ENCODE measurements at regions not wholly inside any gene's neighbourhood (a gene's known extent, or its start where the extent isn't known, plus 50 kb on each side); places are given as distances from the start of the nearest gene placed in this dataset.
A peak's percentile ranks its signal among the peaks of the same experiment; 100 is the strongest.

- no peak for TF ChIP-seq JUN (CRISPR knock-in tag; IDR thresholded peaks at IDR 0.05)
- TF ChIP-seq SMAD4 (CRISPR knock-in tag; IDR thresholded peaks at IDR 0.05), result no peak
- TF ChIP-seq TEAD1 (CRISPR knock-in tag; IDR thresholded peaks at IDR 0.05), result no peak
- TF ChIP-seq EMX1 (CRISPR knock-in tag; IDR thresholded peaks at IDR 0.05), result no peak
- TF ChIP-seq ZNF121 (CRISPR knock-in tag; IDR thresholded peaks at IDR 0.05), result no peak
Observed at GRCh38 chr3:154584974-154585373, 155.0 kb upstream of the GPR149 start (continued).

GRCh38 chr3:154584041-154584440, 154.1 kb upstream of the GPR149 start:
- ATAC-seq, result peak; percentile 88
- H3K9me3 Mint-ChIP-seq, result no peaks in the 10 kb centered on the region
- POLR2A ChIA-PET, result no interaction called here
- no peak for TF ChIP-seq CREB1 (CRISPR knock-in tag; IDR thresholded peaks at IDR 0.05)
- TF ChIP-seq ZNF232 (CRISPR knock-in tag; IDR thresholded peaks at IDR 0.05), result no peak
- TF ChIP-seq STAT6 (CRISPR knock-in tag; conservative IDR thresholded peaks at IDR 0.05; ENCODE audit: low read depth), result no peak
- no peak for TF ChIP-seq ELF4 (CRISPR knock-in tag; IDR thresholded peaks at IDR 0.05; ENCODE audit: low read depth)
- TF ChIP-seq KAT7 (CRISPR knock-in tag; IDR thresholded peaks at IDR 0.05; ENCODE audit: borderline replicate concordance), result no peak
- no peak for TF ChIP-seq RELA (CRISPR knock-in tag; IDR thresholded peaks at IDR 0.05; ENCODE audit: borderline replicate concordance)
- no peaks in the 10 kb centered on the region for H3K4me1 Mint-ChIP-seq
- H3K36me3 Mint-ChIP-seq, result no peaks in the 10 kb centered on the region
- CTCF ChIA-PET, result interaction anchor here (0.7 to 1.2 kb wide), 3 partner anchors 32 to 903 kb away, joined by 3 to 6 read pairs (median 6); no protein-coding TSS in a partner anchor
- DNase-seq (ENCODE audit: low spot score), result no peak
- no peak overlapping the region for H3K27ac Mint-ChIP-seq
- no peaks in the 10 kb centered on the region for H3K27me3 Mint-ChIP-seq (ENCODE audit: low read depth)
- H3K4me3 Mint-ChIP-seq, result no peak overlapping the region

GRCh38 chr3:154583086-154583634, 153.2 kb upstream of the GPR149 start:
- ATAC-seq (no peak), DNase-seq (ENCODE audit: low spot score) (no peak)
- Mint-ChIP-seq H3K27me3 (ENCODE audit: low read depth) (no peaks in the 10 kb centered on the region), H3K4me1 (no peaks in the 10 kb centered on the region), H3K4me3 (no peak overlapping the region), H3K9me3 (no peaks in the 10 kb centered on the region), H3K27ac (no peak overlapping the region), H3K36me3 (no peaks in the 10 kb centered on the region)
- CTCF ChIA-PET, result no interaction called here
- POLR2A ChIA-PET, result no interaction called here
- TF ChIP-seq PRDM15 (CRISPR knock-in tag; IDR thresholded peaks at IDR 0.05) (no peak), ZNF671 (CRISPR knock-in tag; IDR thresholded peaks at IDR 0.05) (no peak), ZNF425 (CRISPR knock-in tag; conservative IDR thresholded peaks at IDR 0.05) (no peak), IRF1 (CRISPR knock-in tag; IDR thresholded peaks at IDR 0.05) (no peak), ZNF317 (CRISPR knock-in tag; IDR thresholded peaks at IDR 0.05; ENCODE audit: borderline replicate concordance, low read depth) (no peak), NR3C1 (CRISPR knock-in tag; conservative IDR thresholded peaks at IDR 0.05; ENCODE audit: low read depth) (no peak), MYBL2 (CRISPR knock-in tag; IDR thresholded peaks at IDR 0.05) (no peak), ATF1 (CRISPR knock-in tag; IDR thresholded peaks at IDR 0.05) (no peak), CREB1 (CRISPR knock-in tag; IDR thresholded peaks at IDR 0.05) (no peak), GRHL2 (CRISPR knock-in tag; IDR thresholded peaks at IDR 0.05; ENCODE audit: insufficient replicate concordance, severe bottlenecking) (no peak), ATF6 (CRISPR knock-in tag; IDR thresholded peaks at IDR 0.05) (no peak), FOXJ3 (CRISPR knock-in tag; IDR thresholded peaks at IDR 0.05; ENCODE audit: borderline replicate concordance) (no peak)

All from WTC11 (cell line).